HG02840 (cell line): ENCODE measurements at regions not wholly inside any gene's neighbourhood (a gene's known extent, or its start where the extent isn't known, plus 50 kb on each side); places are given as distances from the start of the nearest gene placed in this dataset.

Source experiments
- ATAC-seq: cut with Tn5 transposase; IDR thresholded peaks from one replicate; pipeline ENCODE4 v1.9.1; 2021; ENCODE audit warnings: mild to moderate bottlenecking, moderate library complexity, moderate number of reproducible peaks; ENCODE audit not compliant: unreplicated experiment, low FRiP score

DNA sequence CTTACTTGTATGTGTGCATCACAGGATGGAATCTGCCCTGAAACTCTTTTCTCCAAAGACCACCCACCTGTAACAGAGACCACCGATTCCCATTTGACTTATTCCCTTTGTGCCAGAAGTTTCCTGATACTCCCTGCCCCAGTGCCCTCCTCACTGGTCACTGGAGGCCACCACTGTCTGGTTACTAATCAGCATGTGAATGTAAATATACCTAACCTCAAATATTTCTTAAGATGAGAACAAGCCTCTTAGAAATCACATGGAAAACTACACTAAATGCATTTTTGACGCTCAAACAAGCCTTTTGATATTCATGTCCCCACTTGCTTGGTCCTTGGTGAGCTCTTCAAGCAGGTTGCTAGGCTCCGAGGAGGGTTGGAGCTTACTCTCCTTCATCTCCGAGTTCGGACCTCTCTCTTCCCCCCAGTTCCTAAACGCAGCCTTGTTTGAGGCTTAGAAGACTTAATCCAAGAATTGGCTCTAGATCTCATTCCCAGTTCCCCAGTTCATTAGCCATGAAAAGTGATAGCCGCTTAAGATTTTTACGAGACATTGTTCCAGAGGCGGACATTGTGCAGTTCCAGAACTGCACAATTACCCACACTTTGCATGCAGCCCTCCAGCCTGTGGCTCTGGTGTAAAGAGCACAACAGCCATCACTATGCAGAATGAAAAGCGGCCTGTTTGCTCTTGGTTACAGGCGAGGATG, 579.2 kb upstream of the PSMD7 start:
- no peak for ATAC-seq

GRCh38 chr16:73714976-73715375, 581.6 kb upstream of the PSMD7 start:
- ATAC-seq, result no peak

DNA sequence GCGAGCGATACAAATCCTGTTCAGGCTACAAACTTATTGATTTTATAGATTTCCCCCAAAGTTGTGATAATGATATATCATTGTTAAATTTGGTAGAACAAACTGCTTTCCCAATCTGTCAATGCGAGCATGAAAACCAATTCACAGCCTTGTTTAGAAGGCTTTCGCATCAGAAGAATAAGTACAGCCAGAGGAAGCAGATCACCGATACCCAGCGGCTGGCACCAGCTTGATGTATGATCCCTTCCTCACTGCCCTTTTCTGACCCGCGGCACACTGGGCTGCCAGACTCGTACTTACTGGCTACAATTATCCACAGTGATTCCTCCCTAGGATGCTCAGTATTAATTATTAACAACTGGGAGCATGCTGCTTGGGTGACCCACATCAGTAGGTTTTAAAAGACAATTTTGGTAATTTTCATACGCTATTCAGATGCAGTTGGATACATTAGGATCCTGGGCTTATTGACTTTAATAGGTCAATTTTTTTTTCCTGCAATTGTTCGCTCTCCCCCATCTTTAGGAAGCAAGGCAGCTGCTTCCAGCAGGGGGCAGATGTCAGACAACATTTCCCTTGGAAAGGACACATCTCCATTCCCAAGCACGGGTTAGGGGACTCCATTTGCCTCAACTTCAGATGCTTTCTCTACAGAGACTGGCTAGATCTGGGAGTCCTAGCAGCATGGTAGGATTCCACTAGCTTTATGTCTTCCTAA, 582.7 kb upstream of the PSMD7 start:
- ATAC-seq, result no peak

GRCh38 chr16:73713251-73713650, 583.4 kb upstream of the PSMD7 start:
- ATAC-seq, result no peak

GRCh38 chr16:73711406-73712080, 585.1 kb upstream of the PSMD7 start:
- no peak for ATAC-seq

GRCh38 chr16:73710526-73710925, 586.1 kb upstream of the PSMD7 start:
- no peak for ATAC-seq

DNA sequence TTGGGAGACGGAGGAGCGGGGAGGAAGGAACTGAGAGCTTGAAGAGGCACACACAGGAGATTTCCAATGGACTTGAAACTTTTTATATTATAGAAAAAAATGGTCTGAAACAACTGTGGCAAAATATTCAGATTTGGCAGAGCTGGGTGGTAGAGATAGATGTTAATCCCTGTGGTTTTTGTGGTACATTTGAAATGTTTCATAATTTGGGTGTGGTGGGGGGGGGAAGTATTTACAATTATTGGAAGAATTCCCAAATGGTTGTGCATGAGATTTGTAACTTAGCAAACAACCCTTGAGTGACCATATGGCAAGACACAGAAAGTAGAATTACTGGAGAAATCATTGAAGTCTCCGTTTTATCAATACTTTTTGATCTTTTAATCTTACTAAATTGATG, 588.8 kb upstream of the PSMD7 start:
- ATAC-seq, result no peak

DNA sequence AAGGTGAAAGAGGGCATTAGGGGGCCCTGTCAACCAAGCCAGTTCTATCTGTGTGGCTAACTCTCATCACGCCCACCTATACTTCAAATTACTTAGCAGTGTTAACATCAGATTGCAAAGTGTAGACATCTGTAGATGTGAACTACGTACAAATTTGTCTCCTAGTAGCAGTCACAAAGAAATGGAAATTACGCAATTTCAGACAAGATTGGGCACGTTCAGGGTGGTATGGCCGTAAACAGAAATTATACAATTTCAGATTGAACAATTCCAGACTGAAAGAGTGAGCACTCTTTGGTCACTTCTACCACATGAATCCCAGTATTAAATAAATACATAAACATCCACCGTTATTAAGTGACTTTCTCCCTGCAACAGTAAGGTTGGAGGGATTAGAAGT, 592.7 kb upstream of the PSMD7 start:
- ATAC-seq, result no peak

DNA sequence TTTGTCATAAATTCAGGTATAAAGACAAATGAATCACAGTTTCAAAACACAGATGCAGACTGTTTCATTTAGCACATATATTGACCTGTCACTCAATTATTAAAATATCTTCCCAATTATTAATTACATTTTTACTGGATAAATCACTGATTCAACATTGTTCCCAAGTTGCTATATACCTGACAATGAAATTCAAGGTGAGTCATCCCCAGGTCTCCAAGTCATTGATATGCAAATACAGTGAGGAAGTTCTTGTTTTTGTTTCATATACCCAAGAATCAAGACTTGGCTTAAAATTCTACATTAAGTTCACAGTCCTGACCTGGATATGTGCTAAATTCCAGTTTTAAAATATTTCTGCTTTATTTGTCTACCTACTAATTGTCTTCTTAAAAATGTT, 599.3 kb upstream of the PSMD7 start:
- no peak for ATAC-seq

DNA sequence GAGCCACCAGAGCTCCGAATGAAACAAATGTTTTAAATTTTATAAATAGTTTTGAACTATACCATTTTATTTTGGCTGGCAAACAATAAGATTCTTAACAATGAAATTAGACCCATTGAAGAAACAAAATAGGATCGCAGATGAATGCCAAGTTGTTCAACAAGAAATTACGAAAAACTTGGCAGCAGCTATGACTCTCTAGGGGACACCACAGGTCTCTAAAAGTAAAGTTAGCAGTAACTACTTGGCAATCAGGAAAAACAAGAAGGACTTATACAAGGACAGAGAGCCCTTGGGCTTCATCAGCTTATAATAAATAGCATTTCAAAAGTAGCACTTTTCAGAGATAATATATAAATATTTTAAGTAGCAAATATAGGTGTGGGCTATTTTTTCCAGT, 603.8 kb upstream of the PSMD7 start:
- ATAC-seq, result no peak

DNA sequence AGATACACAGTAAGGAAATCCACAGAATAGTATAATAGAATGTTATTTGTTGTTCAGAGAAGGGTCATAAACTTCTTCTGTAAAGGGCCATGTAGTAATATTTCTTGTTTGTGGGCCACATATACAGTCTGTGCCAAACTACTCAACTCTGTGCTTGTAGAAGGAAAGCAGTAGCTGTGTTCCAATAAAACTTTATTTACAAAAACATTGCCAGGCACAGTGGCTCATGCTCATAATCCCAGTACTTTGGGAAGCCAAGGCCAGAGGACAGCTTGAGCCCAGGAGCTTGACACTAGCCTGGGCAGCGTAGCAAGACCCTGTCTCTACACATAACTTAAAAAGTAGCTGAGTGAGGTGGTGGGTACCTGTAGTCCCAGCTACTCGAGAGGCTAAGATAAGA, 612.8 kb upstream of the PSMD7 start:
- no peak for ATAC-seq

DNA sequence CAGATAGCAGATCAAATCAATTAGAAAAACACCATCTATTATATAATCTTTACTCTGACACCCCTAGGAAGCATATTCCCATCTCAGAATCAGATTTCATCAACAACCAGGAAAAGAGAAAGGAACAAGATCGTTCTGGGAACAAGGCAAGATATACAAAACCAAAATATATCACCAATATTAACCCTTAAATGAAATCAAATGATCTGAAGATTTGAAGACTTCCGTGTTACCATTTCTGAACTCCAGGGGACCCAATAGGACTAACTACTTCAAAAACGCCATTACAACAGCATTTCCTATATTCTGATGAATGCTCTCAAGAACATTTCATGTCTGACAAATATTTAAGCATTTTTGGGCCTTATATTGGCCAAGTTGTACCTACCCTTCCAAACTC, 624.2 kb upstream of the ZFHX3 start:
- no peak for ATAC-seq

DNA sequence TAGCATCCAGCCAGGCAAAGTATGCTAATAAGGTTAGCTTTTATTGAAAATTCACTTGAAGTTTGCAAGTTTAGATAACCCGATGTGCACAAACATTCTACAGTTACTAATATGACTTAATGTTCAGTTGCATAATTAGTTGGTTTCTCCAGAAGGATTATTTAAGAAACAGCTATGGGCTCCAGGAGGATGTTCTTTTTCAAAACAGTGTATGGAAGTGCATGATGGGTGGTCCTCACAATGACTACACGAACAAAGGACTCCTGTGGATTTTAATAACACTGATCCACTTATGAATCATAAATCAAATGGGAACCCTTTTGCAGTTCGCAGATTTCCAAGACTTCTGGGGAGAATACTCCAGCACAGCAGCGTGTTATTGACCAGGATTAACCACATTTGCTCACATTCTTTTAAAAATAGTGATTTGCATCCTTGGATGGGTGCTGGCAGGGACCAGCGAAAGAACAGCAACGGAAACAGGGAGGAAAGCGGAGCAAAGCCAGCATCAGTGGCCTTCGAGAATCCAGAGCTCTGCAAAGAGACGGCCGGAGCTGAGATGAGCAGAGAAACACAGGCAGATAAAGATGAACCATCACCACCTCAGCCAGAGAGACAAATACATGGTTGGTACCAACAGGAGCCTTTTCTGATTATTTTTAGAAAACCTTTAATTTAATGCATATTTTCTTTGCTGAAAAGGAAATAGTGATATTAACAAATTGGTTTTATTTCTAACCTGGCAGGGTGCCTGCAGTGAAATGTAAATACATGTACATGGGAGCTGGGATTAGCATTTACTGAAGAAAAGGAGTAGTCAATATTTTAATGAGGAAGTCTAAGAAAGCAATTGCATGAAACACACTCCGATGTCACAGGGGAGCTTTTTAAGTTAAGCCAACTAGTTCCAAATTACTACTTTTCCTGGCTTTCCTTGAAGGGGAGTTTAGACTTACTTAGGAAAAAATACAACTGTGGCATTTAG, 623.2 kb upstream of the ZFHX3 start:
- no peak for ATAC-seq

- ATAC-seq, result no peak
Measured at GRCh38 chr16:73669535-73670274, 621.8 kb upstream of the ZFHX3 start.

GRCh38 chr16:73663720-73664119, 615.8 kb upstream of the ZFHX3 start:
- ATAC-seq, result no peak

- ATAC-seq, result no peak
Measured at GRCh38 chr16:73636196-73636595, 588.3 kb upstream of the ZFHX3 start.

GRCh38 chr16:73629011-73629410, 581.1 kb upstream of the ZFHX3 start:
- ATAC-seq, result no peak

- ATAC-seq, result no peak
Measured at GRCh38 chr16:73617738-73618137, 569.8 kb upstream of the ZFHX3 start.

DNA sequence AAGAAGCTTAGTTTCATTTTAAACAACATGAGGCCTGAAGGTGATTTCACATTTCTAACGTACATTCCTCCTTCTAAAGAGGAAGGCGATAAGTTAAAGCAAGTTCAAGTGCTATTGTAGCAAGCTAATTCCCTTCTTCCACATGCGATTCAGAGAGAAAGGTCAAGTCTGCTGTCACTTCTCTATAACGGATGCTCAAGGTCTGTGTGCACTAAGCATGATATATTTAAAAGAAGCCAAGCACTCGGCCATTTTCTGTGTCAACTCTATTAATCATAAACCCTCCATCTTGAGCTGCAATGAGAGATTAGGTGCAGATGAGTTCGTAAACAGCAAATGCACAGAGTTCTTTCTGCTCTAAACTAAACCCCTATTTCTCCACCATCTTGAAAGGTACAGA, 568.8 kb upstream of the ZFHX3 start:
- no peak for ATAC-seq
